Thoracic aorta (tissue), 2 donors: ENCODE measurements at regions not wholly inside any gene's neighbourhood (a gene's known extent, or its start where the extent isn't known, plus 50 kb on each side); places are given as distances from the start of the nearest gene placed in this dataset.

Experiments
- ATAC-seq: fragments of 150-250 bp; one replicate; pipeline ENCODE4 v1.8.0; 2017; ENCODE audit warnings: low read depth; ENCODE audit not compliant: insufficient number of reproducible peaks, low FRiP score
- DNase-seq: peaks from one replicate; pipeline ENCODE4 v3.0.0-alpha.2; 2020; ENCODE audit warnings: low spot score
- H3K27ac ChIP-seq, 2 donors: fragments of 200-600 bp; sonication (generic); 1 replicate in 1 of 2; 2 replicates in 1 of 2; pipeline ENCODE4 v1.5.1; 2016; ENCODE audit warnings: mild to moderate bottlenecking in 2 of 2, moderate library complexity in 2 of 2
- H3K27me3 ChIP-seq: fragments of 200-600 bp; sonication (generic); replicated peaks from 2 replicates; pipeline ENCODE4 v1.6.0; 2016; ENCODE audit warnings: mild to moderate bottlenecking; ENCODE audit not compliant: insufficient read depth
- H3K36me3 ChIP-seq: fragments of 200-600 bp; sonication (generic); one replicate; pipeline ENCODE4 v1.5.1; 2016
- H3K4me1 ChIP-seq, 2 donors: fragments of 200-600 bp; sonication (generic); 1 replicate in 1 of 2; 2 replicates in 1 of 2; pipeline versions ENCODE4 v1.5.1 to v1.6.0; 2016; ENCODE audit warnings: low read depth in 2 of 2, mild to moderate bottlenecking in 1 of 2; ENCODE audit not compliant: control insufficient read depth in 1 of 2
- H3K4me3 ChIP-seq: fragments of 200-600 bp; sonication (generic); 2 replicates; pipeline ENCODE4 v1.5.1; 2016; ENCODE audit warnings: mild to moderate bottlenecking
- H3K9me3 ChIP-seq: fragments of 200-600 bp; sonication (generic); 2 replicates; pipeline ENCODE4 v1.5.1; 2016
- CTCF ChIP-seq: fragments of 200-600 bp; sonication (generic); IDR thresholded peaks from one replicate; pipeline ENCODE4 v1.5.1; 2019; ENCODE audit warnings: antibody characterized with exemption

- no peak for ATAC-seq
- Histone ChIP-seq H3K36me3 (no peaks in the 10 kb centered on the region), H3K4me3 (no peak overlapping the region), H3K27me3 (no peaks in the 10 kb centered on the region), H3K9me3 (no peaks in the 10 kb centered on the region), H3K27ac (no peak overlapping the region), H3K4me1 (no peaks in the 10 kb centered on the region)
- no peak for DNase-seq
- TF ChIP-seq CTCF, result no peak
Observed at GRCh38 chrX:4314586-4314985, 601.1 kb upstream of the PRKX start.

- Histone ChIP-seq H3K36me3 (no peaks in the 10 kb centered on the region), H3K4me1 (no peaks in the 10 kb centered on the region), H3K9me3 (no peaks in the 10 kb centered on the region), H3K4me3 (no peak overlapping the region), H3K27ac (no peak overlapping the region), H3K27me3 (no peaks in the 10 kb centered on the region)
- no peak for DNase-seq
- ATAC-seq, result no peak
- TF ChIP-seq CTCF, result no peak
Observed at GRCh38 chrX:4277122-4277521, 563.7 kb upstream of the PRKX start.

- H3K9me3 ChIP-seq, result no peaks in the 10 kb centered on the region
- no peak for DNase-seq
- H3K4me3 ChIP-seq, result no peak overlapping the region
- no peaks in the 10 kb centered on the region for H3K4me1 ChIP-seq
- ATAC-seq, result no peak
- H3K27ac ChIP-seq, result no peak overlapping the region
- H3K36me3 ChIP-seq, result no peaks in the 10 kb centered on the region
- TF ChIP-seq CTCF, result no peak
- H3K27me3 ChIP-seq, result no peaks in the 10 kb centered on the region
Observed at GRCh38 chrX:4268676-4269075, 555.2 kb upstream of the PRKX start.

GRCh38 chrX:4265036-4265435, 551.6 kb upstream of the PRKX start:
- TF ChIP-seq CTCF, result no peak

GRCh38 chrX:4263030-4263803, 549.8 kb upstream of the PRKX start:
- no peaks in the 10 kb centered on the region for H3K4me1 ChIP-seq
- no peak for ATAC-seq
- no peaks in the 10 kb centered on the region for H3K27me3 ChIP-seq

More at GRCh38 chrX:4265036-4265435, 551.6 kb upstream of the PRKX start:
- H3K27me3 ChIP-seq, result no peaks in the 10 kb centered on the region
- H3K27ac ChIP-seq, result no peak overlapping the region
- H3K9me3 ChIP-seq, result no peaks in the 10 kb centered on the region
- H3K4me3 ChIP-seq, result no peak overlapping the region
- no peaks in the 10 kb centered on the region for H3K36me3 ChIP-seq
- ATAC-seq (no peak), DNase-seq (no peak)
- no peaks in the 10 kb centered on the region for H3K4me1 ChIP-seq

More at GRCh38 chrX:4263030-4263803, 549.8 kb upstream of the PRKX start:
- H3K9me3 ChIP-seq, result no peaks in the 10 kb centered on the region
- H3K27ac ChIP-seq, result no peak overlapping the region
- H3K4me3 ChIP-seq, result no peak overlapping the region
- H3K36me3 ChIP-seq, result no peaks in the 10 kb centered on the region
- no peak for DNase-seq
- no peak for TF ChIP-seq CTCF
